Brain microvascular endothelial cell (primary cell): ENCODE measurements at regions not wholly inside any gene's neighbourhood (a gene's known extent, or its start where the extent isn't known, plus 50 kb on each side); places are given as distances from the start of the nearest gene placed in this dataset.

Experiments used
- DNase-seq: peaks from one replicate; pipeline ENCODE4 v3.0.0-alpha.2; 2020
- H3K27ac ChIP-seq: fragments of 250-450 bp; sonication (Bioruptor Pico); 2 replicates; pipeline ENCODE4 v1.5.1; 2020; ENCODE audit warnings: mild to moderate bottlenecking, moderate library complexity
- H3K27me3 ChIP-seq: fragments of 250-450 bp; sonication (Bioruptor Pico); replicated peaks from 2 replicates; pipeline ENCODE4 v1.5.1; 2020; ENCODE audit warnings: mild to moderate bottlenecking
- H3K36me3 ChIP-seq: fragments of 250-450 bp; sonication (Bioruptor Pico); replicated peaks from 2 replicates; pipeline ENCODE4 v1.5.1; 2020; ENCODE audit warnings: mild to moderate bottlenecking
- H3K4me3 ChIP-seq: 2 replicates; pipeline ENCODE4 v1.5.1; 2011; ENCODE audit warnings: low read depth, mild to moderate bottlenecking, control low read depth, low read length, moderate library complexity
- CTCF ChIP-seq: IDR thresholded peaks from 2 replicates; pipeline ENCODE4 v1.5.1; 2011; ENCODE audit warnings: low read depth, mild to moderate bottlenecking, moderate library complexity, low read length, control low read depth, inconsistent platforms; ENCODE audit errors: missing control alignments
- in situ Hi-C: cut with HindIII; loops from 2 replicates; pipeline ENCODE4 v1.10.0; 2017; ENCODE audit warnings: low sequenced_read_pairs, low pct_ligation_motif_present

DNA sequence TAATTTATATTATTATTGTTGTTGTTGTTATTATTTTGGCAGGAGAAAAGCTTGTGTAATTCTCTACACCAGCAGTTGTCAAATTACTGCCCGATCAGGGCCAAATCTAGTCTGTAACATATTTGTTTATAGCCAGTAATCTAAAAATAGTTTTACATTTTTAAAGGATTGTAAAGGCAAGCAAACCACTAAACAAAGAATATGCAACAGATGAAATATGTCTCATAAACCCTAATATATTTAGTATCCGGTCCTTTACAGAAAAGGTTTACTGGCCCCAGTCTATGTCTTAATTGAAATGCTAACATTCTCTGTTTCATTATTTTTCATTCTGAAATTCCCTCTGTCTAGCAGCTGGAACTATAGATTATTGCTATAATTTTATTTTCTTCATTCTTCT lies 709.5 kb downstream of the KCNJ2 start:
- TF ChIP-seq CTCF = no peak
- H3K27ac ChIP-seq = no peak overlapping the region
- H3K27me3 ChIP-seq = no peaks in the 10 kb centered on the region
- no peak overlapping the region for H3K4me3 ChIP-seq
- DNase-seq = no peak
- in situ Hi-C loops = no loop called here
- no peaks in the 10 kb centered on the region for H3K36me3 ChIP-seq

DNA sequence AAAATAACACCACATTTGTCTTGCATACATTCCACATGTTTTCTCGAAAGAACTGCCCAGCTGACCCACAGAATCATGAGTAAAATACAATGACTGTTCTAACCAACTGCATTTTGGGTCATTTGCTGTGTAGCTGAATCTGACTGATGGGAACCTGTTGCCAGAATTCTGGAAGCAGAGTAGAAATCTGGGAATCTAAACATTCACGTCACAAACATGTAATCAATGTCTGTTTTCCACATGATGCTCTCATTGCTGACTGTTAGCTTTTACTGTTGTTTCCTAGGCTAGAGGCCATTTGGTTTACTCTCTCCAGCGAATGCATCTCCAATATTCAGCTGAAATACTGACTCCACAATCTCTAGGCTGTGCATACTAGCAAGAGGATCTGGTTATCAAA lies 710.1 kb downstream of the KCNJ2 start:
- in situ Hi-C loops = no loop called here
- no peaks in the 10 kb centered on the region for H3K36me3 ChIP-seq
- H3K27ac ChIP-seq = no peak overlapping the region
- no peak overlapping the region for H3K4me3 ChIP-seq
- no peak for TF ChIP-seq CTCF
- H3K27me3 ChIP-seq = no peaks in the 10 kb centered on the region
- no peak for DNase-seq

DNA sequence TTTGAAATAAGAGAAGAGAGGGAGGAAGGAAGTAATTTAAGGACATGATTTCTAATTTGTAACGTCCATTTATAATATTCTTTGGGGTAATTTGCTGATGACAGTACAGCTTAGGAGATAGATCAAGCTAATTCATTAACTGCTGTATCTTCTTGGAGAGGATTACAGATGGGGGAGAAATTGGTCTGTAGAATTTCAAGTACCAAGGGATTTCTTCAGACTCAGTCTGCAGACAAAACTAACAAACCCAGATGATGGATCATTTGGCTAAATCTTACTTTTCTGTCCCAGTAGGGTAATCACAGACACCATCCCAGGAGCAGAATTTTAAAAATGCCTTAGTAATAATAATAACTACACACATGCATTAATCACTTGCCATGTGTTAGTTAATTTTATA lies 711.8 kb downstream of the KCNJ2 start:
- TF ChIP-seq CTCF = no peak
- in situ Hi-C loops = no loop called here

GRCh38 chr17:70882504-70882903 lies 713.2 kb downstream of the KCNJ2 start:
- Histone ChIP-seq H3K36me3 (no peaks in the 10 kb centered on the region), H3K27ac (no peak overlapping the region), H3K27me3 (no peaks in the 10 kb centered on the region), H3K4me3 (no peak overlapping the region)
- no peak for DNase-seq
- in situ Hi-C loops = no loop called here
- no peak for TF ChIP-seq CTCF

More for the DNA sequence above, 711.8 kb downstream of the KCNJ2 start:
- Histone ChIP-seq H3K27me3 (no peaks in the 10 kb centered on the region), H3K36me3 (no peaks in the 10 kb centered on the region), H3K27ac (no peak overlapping the region), H3K4me3 (no peak overlapping the region)
- DNase-seq = no peak

GRCh38 chr17:70886648-70887047 lies 717.3 kb downstream of the KCNJ2 start:
- in situ Hi-C loops = no loop called here
- H3K36me3 ChIP-seq = no peaks in the 10 kb centered on the region
- no peaks in the 10 kb centered on the region for H3K27me3 ChIP-seq
- no peak overlapping the region for H3K27ac ChIP-seq
- DNase-seq = no peak
- TF ChIP-seq CTCF = no peak
- no peak overlapping the region for H3K4me3 ChIP-seq

- in situ Hi-C loops = no loop called here
- Histone ChIP-seq H3K4me3 (no peak overlapping the region), H3K36me3 (no peaks in the 10 kb centered on the region), H3K27ac (no peak overlapping the region), H3K27me3 (no peaks in the 10 kb centered on the region)
- no peak for DNase-seq
- no peak for TF ChIP-seq CTCF
Measured at GRCh38 chr17:70888324-70888723, 719.0 kb downstream of the KCNJ2 start.
